ENCODE measurements at regions not wholly inside any gene's neighbourhood (a gene's known extent, or its start where the extent isn't known, plus 50 kb on each side); places are given as distances from the start of the nearest gene placed in this dataset.

GRCh38 chr11:93967944-93968343, 53.2 kb upstream of the HEPHL1 start:
- DNase-seq (ENCODE audit: low read depth, low spot score) (no peak), FAIRE-seq (no peak)
- H3K4me3 ChIP-seq (replicated peaks in 1 of 3; ENCODE audit: insufficient read depth in 1 of 3, low read depth in 1 of 3, low read length in 3 of 3): no peak overlapping the region
- H4K20me1 ChIP-seq (replicated peaks; ENCODE audit: control insufficient read depth, extremely low read depth, insufficient read depth, low read length): no peaks in the 10 kb centered on the region
- no peak overlapping the region for H3K27ac ChIP-seq (ENCODE audit: insufficient read depth, low read depth, low read length)
- no TSS peak for BruUV-seq (replicated peaks)
- H3K36me3 ChIP-seq (ENCODE audit: control insufficient read depth in 2 of 2, extremely low read depth in 1 of 2, insufficient read depth in 2 of 2, low read length in 2 of 2): no peaks in the 10 kb centered on the region
- dilution Hi-C loops (cut with MboI; ENCODE audit: extremely low pct_ligation_motif_present, low sequenced_read_pairs) (no loop called here), intact Hi-C loops (cut with micrococcal nuclease) (no loop called here)
- H3K9ac ChIP-seq (replicated peaks; ENCODE audit: extremely low read depth, insufficient read depth, low read length): no peak overlapping the region
- ChIA-PET CTCF (no interaction called here), POLR2A (no interaction called here)
- no peak overlapping the region for H3K4me2 ChIP-seq (ENCODE audit: insufficient read depth, low read length)
- H3K27me3 ChIP-seq (ENCODE audit: control insufficient read depth in 2 of 2, insufficient read depth in 2 of 2, low read length in 2 of 2): no peaks in the 10 kb centered on the region
- H3K9me1 ChIP-seq (replicated peaks; ENCODE audit: control insufficient read depth, extremely low read depth, insufficient read depth, low read length): no peaks in the 10 kb centered on the region
- TF ChIP-seq EZH2 (IDR thresholded peaks at IDR 0.05; ENCODE audit: borderline replicate concordance, low read depth, low read length, severe bottlenecking) (no peak), FOS (IDR thresholded peaks at IDR 0.05; ENCODE audit: borderline replicate concordance, insufficient read depth, low read length) (no peak), POLR2A (IDR thresholded peaks at IDR 0.05; ENCODE audit: low read depth, low read length) (no peak), POLR2AphosphoS5 (IDR thresholded peaks at IDR 0.05; ENCODE audit: insufficient read depth, low read depth, low read length) (no peak), CTCF (IDR thresholded peaks at IDR 0.05; ENCODE audit: extremely low read depth in 1 of 2, insufficient read depth in 1 of 2, low read depth in 1 of 2, low read length in 2 of 2) (no peak), MYC (IDR thresholded peaks at IDR 0.05; ENCODE audit: low read depth, low read length) (no peak)
- H3K9me3 ChIP-seq (replicated peaks; ENCODE audit: control insufficient read depth, insufficient read depth, low read length): no peaks in the 10 kb centered on the region
- no peak overlapping the region for H2AFZ ChIP-seq (ENCODE audit: low read depth, low read length)
- no peaks in the 10 kb centered on the region for H3K4me1 ChIP-seq (ENCODE audit: control insufficient read depth, extremely low read depth, insufficient read depth, low read length)
- no peaks in the 10 kb centered on the region for H3K79me2 ChIP-seq (ENCODE audit: control insufficient read depth, insufficient read depth, low read length)
